Activated CD8-positive, alpha-beta memory T cell treated with anti-CD3 and anti-CD28 coated beads for 24 hours (primary cell): ENCODE measurements at regions not wholly inside any gene's neighbourhood (a gene's known extent, or its start where the extent isn't known, plus 50 kb on each side); places are given as distances from the start of the nearest gene placed in this dataset.

ENCODE experiments used
- DNase-seq: peaks from one replicate; pipeline ENCODE4 v3.0.0-alpha.2; 2020

DNA sequence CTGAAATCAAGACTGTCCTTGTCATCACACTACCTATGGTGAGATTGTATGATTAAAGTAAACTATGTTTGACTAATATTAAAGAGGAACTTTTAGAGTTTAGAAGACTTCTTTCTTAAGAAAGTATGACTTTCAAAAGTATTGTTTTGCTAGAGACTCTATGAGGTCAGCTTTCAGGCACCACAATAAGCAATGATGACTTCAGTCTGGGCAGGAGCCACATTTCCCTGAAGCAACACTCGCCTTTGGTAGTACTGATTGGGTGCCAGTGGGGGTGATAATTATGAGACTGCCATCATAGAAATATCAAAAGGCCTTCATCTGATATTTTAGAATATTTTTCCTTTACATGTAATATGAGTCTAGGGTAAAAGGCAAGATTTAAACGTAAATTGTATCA is 212.6 kb downstream of the DTHD1 start:
- DNase-seq: no peak

DNA sequence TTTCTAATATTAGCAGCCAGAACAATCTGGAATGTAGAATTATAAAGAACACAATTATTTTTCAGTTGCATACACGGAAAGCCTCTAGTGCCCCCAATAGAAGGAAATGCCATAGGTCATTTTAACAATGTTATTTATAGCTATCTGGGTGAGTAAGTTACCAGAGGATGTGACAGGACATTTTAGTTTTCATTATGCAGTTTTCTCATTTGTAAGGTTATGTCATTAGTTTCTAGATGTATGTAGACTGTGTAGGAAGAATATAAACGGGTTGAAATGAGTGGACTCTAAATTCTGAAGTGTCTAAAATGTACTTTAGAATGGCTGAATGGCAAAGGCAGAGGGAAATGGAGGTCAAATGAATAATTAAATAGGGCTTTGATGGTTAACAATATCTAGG is 213.3 kb downstream of the DTHD1 start:
- no peak for DNase-seq

DNA sequence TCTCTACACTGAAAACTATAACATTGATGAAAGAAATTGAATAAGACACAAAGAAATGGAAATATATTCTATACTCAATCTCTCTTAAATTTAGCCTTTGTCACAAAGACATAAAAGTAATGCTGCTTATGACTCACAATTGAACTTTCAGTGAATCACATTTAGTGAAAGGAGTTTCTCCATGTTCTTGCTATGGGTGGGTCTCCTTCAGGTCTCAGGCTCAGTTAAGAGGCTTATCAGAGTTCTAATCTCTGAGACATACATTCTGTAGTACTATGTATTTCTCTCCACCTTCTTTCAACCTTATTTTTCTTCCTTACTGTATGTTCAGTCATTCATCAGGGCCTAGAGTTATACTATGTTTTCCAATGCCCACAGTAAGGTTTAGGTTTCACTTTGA is 220.9 kb downstream of the DTHD1 start:
- no peak for DNase-seq

DNA sequence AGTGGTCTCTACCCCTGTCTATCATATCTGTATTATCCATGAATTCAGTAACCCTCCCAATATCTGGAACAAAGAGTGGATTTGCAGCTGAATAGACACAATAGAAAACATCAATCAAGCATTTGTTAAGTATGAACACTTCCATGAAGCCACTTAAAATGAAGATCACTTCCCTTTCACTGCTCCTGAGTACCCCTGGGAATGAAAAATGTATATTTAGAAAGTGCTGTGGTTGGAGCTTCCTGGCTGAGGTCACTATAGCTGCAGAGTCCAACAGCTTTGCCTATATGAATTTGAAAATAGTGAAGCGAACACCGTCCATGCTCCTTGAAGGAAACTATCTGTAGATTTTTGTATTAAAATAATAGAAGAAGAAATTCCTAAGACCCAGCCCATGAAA is 227.0 kb downstream of the DTHD1 start:
- DNase-seq: no peak

DNA sequence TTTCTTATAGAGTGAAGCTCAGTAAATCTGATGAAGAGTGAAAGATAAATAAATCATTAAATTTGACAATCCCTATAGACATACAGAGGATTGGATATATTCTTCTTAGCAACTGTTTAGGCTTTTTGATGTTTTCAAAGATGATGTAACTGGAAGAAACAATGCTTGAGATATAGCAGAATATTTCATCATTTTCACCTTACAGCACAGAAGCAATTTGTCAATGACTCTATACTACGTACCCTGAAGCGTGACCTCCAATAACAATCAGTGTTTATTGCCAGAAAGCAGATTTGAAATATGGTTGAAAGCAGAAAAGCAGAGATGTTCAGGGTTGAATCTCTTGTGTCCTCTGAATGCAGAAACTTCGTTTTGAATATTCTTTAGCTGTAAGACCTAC is 228.4 kb downstream of the DTHD1 start:
- DNase-seq: no peak

DNA sequence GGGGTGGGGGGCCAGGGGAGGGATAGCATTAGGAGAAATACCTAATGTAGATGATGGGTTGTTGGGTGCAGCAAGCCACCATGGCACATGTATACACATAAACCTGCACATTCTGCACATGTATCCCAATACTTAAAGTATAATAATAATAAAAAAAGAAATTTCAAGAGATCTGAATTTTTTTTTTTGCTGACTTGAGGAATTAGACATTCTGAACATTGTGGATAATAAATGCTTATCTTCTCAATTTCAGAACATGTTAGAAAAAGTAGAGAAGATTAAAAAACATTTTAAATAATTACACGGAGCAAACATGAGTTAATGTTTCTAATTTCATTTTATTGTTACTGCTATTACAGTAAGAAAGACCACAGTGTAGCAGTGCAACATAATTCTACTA is 230.4 kb downstream of the DTHD1 start:
- no peak for DNase-seq

DNA sequence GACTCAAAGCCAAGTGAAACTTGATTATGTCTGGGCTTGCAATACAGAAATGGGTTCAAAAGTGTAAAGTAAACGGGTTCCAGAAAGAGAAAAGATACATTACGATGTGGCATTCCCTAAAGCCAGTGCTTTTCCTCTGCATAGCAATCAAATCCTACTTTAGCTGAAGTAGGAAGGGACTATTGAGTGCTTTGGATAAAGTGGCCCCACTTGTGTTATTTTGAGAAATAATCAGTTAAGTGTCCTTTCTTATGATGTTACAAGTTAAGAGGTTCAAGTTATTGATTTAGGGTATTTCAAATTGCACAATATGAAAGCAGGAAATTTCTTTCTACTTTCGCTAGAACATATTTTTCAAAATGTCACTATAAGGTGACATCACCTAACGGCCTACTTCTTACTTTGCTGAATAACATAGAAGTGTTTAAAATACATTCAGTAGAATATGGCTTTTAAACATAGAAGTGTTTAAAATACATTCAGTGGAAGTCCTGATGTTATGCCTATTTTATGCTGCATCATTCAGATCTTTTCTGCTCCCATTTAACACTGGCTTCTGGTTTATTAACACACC is 235.2 kb downstream of the DTHD1 start:
- no peak for DNase-seq

DNA sequence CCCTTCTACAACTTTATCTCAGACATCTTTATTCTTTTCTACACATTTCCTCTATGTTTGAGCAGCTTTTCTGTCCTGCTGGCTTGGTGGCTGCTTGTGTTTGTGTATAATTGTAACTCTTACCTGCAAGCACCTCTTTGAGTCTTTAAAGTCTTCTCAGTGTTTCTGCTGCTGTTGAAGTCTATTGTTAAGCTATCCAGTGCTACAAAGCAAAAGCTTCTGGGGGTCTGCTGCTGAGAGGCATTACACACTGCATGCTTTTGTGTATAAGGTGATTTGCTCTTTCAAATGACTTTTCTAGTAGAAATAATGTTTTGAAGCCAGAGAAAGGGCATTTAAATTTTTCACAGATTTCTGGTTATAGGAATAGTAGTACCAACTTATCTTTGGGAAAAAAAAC is 241.8 kb downstream of the DTHD1 start:
- no peak for DNase-seq

DNA sequence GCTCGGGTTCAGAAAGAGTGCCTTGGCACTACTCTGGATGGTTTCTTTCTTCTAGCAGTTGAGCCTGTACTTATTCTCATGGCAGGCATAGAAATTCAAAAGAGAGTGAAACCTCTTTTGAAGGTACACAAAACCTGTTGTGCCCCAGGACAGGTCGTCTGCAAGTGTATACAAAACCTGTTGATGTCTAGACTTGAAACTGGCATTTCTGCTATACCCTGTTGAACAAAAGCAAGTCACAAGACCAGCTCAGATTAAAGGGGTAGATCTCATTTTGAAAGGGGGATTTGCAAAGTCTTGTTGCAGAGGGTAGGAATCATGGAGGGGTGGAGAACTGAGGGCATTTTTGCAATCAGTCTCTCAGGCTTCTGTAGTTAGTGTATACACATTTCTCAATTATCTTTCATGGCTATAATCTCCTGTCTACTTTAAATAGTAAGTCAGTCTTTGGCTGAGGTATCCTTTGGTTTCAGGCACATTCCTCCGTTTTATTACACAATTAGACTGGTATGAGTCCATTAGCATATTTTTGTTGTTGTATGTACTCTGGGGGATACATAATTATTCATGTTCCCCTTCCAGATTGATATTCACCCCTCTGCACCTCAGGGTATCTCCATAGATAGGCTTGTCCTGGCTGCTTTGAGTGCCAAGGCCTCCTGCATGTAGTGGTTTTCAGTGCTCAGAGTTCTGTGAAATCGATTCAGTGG is 251.4 kb downstream of the DTHD1 start:
- no peak for DNase-seq

DNA sequence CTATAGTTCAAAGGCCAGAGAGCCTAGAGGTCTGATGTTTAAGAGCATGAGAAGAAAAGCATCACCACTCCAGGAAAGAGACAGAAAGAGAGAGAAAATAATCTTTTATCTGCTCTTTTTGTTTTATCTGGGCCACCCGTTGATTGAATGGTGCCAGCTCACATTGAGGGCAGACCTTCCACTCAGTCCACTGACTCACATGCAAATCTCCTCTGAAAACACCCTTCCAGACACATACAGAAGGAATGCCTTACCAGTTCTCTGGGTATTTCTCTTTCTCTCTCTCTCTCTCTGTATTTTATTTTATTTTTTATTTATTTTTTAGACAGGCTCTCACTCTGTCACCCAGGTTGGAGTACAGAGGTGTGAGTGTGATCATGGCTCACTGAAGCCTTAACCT is 252.5 kb downstream of the DTHD1 start:
- no peak for DNase-seq

DNA sequence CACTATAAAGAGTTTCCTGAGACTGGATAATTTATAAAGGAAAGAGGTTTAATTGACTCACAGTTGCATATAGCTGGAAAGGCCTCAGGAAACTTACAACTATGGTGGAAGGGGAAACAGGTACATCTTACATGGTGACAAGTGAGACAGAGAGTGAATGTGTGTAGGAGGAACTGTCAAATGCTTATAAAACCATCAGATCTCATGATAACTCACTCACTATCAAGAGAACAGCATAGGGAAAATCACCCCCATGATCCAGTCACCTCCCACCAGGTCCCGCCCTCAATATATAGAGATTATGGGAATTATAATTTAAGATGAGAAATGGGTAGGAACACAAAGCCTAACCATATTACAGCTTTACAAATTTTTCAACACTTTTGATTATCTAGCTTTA is 266.0 kb downstream of the DTHD1 start:
- DNase-seq: no peak

DNA sequence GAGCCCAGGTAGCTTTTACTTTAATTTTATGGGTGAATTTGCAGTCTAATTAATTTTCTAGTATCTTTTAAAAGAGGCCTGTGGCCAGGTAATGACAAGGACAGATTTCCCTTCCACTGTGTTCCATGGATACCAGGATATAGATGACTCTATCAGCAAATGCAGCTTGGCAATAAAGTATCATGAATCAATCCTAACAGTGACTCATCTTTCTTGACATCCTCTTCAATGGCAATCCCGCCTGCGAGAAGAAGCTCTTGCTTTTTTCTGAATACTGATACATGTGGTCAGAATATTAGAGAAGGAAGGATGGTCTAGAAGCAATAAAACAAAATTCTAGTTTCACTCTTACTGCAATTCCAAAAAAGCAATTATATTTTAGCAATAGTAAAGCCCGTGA is 267.8 kb downstream of the DTHD1 start:
- DNase-seq: no peak

DNA sequence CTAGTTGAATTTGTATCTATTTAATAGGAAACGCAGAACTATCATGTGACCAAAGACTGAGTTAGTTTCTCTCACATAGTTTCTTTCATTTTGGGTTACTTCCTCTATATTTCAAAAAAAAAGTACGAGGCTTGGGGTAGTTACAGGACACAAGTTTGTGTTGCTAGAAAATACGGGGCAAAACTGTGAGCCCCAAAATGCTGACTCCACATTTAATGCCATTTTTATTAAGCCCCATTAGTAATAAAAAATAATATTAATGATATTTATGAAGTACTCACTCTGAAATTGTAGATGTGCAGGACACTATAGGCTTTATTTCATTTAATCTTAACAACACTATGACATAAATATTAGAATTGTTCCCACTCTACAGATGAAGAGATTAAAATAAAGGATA is 268.6 kb downstream of the DTHD1 start:
- no peak for DNase-seq

DNA sequence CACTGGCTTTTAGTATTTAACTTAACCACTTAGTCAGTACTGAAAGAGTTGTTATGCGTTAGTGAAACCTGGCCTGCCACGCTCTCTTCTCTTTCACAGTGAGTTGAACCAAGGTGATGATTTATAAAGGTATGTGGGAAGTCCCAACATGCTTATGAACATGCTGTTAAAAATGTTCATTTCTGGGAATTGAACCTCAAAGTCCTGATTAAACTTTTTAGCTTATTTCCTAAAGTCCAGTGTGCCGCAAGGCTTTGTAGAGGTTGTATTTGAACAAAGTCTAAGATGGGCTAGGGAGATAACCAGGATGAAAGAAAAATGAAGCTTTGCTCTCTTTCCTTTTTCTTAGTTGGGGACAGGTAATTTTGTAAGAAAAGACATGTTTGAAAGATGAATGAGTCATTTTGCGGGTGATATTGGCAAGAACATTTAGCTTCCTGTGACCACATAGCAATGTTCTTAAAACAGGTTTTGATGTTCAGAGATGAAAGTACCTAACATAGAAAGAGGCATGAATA is 270.3 kb downstream of the DTHD1 start:
- no peak for DNase-seq

DNA sequence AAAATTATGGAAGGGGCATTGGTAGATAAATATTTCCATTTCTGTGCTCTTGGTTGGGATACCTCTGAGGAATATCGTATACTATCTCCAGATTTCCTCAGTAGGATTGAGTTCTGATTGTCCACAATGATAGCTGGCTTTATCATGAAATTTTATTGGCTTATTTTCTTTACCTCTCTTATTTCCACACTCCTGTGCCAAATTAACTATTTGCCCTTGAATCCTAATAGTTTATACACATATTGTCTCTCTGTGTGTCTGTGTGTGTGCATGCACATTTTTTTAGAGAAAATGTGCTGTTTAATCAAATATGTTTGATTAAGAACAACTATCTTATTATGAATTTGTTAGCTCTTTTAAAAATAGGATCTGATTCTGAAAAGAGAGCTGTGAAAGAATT is 271.6 kb downstream of the DTHD1 start:
- no peak for DNase-seq

DNA sequence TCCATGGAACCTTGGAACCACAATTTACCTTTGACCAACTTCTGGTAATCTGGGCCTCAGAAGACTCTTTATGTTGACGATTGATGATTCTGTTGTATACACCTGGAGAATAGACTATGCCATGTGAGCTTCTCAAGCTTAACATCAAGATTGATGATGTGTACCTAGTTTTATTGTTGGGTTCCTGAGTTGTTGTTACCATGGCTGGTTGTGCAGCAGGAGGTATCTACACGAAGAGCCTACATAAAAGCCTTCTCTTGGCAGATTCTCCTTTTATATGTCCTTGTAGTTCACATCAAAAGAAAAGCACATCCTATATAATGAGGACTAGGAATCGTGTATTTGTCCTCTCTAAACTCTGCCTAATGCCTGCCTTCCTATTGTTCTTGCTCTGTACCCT is 272.0 kb downstream of the DTHD1 start:
- no peak for DNase-seq

DNA sequence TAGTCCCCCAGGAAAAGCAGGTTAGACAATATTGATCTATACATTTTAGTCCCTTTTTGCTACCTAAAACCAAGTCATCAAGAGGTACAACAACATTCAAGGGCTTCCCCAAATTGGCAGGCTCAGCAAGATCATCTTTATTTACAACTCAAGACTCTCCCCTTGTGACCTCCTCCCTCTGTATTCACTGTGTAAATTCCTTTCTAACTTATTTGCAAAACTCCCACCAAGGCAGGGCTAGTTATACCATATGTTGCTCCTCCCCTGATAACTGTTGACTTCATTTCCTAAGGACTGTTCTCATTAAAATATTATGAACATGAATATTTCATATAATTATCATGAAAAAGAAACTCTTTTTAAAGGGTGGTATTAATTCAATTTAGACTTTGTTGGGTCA is 275.6 kb downstream of the DTHD1 start:
- DNase-seq: no peak

DNA sequence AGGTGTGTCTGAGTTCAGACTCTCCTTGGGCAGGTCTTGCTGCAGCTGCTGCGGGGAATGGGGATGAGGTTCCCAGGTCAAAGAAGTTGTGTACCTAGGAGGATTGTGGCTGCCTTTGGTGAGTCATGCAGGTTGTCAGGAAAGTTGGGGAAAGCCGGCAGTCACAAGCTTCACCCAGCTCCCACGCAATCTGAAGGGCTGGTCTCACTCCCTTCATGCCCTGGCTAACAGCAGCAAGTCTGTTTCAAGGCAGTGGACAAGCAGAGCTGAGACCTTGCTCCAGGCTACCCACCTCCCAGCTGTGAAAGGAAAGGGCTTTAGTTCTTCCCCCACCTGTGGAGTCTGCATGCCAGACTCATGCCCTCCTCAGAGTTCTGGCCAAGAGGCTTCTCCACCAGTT is 287.2 kb downstream of the DTHD1 start:
- DNase-seq: no peak

DNA sequence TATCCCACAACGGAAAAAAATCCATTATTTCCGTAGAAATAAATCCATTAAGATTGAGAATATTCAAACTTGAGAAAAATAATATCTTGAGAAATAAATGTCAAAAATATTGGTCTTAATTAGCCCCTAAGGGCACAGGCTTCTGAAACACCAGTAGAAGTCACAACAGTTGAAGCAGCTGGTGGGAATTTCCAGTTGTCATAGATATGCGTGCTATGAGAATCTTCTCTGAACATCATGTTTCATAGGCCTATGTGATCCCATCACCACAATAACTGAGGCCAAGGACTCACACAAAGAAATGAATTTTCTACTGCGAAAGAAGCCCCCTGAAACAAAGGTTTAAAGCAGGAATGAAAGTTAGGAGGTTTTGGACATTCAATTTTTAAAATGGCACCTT is 292.0 kb downstream of the DTHD1 start:
- DNase-seq: no peak

DNA sequence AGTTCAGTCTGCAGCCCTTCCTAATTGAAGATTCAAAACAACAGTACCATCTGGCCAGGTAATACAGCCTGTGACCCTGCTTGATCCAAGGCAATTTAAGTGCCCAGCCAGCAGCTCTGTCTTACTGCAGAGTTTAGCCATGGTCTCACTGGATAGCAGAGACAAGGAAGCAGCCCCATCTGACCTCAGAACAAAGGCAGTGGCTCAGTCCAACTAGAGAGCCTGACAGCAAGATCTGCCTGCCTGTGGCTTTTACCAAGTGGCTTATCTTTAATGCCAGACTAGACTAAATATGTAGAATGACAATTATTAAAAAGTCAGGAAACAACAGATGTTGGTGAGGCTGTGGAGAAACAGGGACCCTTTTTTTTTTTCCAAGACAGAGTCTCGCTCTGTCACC is 293.4 kb downstream of the DTHD1 start:
- no peak for DNase-seq

DNA sequence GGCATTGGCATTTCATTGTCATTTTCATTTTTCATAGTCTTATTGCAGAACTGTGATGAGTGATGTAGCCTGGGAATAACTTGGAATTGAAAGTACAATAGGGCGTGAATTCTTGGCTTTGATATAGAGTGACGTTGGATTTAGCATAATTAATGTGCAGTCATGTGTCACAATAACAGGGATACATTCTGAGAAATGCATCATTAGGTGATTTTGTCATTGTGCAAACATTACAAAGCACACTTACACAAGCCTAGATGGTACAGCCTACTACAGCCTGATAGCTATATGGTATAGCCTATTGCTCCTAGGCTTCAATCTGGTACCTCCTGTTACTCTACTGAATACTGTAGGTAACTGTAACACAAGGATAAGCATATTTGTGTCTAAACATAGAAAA is 300.8 kb downstream of the DTHD1 start:
- no peak for DNase-seq

DNA sequence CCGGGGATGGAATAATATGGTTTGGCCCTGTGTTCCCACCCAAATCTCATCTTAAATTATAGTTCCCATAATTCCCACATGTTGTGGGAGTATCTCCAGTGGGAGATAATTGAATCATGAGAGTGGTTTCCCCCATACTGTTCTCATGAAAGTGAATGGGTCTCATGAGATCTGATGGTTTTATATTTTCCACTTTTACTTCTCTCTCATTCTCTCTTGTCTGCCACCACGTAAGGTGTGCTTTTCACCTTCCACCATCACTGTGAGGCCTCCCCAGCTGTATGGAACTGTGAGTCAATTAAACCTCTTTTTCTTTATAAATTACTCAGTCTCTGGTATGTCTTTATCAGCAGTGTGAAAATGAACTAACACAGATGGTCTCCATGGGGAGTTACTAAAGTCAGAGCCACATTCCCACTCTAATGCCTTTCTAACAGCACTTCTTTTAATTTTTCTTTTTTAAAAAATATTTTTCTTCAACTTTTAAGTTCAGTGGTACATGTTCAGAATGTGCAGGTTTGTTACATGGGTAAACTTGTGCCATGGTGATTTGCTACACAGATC is 306.6 kb downstream of the DTHD1 start:
- DNase-seq: no peak

DNA sequence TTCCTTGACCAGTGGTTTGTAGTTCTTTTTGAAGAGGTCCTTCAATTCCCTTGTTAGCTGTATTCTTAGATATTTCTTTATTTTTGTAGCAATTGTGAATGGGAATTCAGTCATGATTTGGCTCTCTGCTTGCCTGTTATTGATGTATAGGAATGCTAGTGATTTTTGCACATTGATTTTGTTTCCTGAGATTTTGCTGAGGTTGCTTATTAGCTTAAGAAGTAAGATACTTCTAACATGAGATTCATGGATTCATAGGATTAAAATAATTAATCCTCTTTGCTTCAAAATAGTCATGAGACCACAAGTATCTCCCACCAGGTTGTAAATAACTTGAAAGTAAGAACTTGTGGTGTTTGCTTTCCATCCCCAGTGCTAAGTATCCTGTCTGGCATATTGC is 308.9 kb downstream of the DTHD1 start:
- DNase-seq: no peak

DNA sequence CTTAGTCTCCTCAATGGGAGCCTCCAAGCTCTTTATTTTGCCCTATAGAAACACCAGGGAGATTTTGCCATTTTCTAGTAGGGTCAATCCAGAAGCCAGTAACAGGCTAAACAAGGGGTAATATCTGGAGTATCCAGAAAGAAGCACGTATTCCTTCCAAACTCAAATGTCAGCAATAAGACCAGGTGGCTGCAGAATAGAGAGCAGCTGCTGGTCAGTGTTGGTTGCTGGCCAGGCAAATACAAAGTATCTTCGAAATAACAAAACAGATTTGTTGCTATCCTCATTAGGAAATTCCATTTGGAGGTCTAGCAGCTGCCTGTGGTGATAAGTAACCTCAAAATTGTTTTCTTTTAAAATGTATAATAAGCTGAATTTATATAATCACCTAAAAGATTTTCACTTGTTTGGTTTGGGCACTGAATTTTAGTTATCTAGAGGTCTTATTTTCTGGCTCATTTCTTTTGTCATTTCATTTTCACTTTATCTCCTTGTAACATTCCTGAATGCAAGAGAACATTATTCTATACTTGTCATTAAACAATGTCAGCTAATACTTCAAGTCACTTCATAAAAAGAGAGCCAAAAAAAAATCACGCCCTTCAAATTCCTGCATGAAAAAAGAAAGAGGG is 320.6 kb downstream of the DTHD1 start:
- no peak for DNase-seq
